ENCODE measurements at regions not wholly inside any gene's neighbourhood (a gene's known extent, or its start where the extent isn't known, plus 50 kb on each side); places are given as distances from the start of the nearest gene placed in this dataset.

DNA sequence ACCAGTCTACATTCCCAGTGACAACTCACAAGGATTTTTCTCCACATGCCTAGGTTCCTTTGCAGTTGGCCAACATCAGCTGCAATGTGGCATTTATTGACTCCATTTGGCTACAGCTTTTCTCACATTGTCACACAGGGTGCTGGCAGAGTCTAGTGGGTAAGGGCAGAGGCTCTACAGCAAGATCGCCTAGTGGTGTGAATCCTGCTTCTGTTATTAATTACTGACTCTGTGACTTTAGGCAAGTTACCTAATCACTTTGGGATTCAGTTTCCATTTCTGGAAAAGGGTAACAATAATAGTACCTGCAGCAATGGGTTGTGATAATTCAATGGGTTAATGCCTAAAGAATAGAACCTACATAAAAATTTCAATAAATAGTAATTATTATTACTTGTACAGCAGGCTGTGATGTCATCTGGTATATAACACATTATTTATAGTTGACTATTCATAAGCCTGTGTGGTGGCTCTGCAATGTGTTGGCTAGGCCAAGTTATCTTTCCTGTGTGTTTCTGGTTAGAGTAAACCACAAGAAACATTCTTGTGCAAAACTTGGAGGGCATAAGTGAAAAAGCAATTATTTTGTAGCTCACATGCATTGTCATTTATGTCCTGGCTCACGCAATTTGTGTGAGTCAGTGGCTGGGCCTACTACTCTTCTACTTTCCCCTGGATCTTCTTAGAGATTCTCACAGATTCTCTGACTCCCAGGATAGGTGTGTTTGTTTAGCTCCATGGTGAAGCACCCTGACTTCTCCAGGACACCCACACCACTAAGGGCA is 59.5 kb downstream of the PTGS2 start:
- DNase-seq (ENCODE audit: low read depth in 2 of 2) = no peak

- DNase-seq (ENCODE audit: low read depth in 2 of 2) = peak in 1 of 2 experiments; percentile 33
Measured at GRCh38 chr1:186618401-186619170, 61.6 kb downstream of the PTGS2 start.

DNA sequence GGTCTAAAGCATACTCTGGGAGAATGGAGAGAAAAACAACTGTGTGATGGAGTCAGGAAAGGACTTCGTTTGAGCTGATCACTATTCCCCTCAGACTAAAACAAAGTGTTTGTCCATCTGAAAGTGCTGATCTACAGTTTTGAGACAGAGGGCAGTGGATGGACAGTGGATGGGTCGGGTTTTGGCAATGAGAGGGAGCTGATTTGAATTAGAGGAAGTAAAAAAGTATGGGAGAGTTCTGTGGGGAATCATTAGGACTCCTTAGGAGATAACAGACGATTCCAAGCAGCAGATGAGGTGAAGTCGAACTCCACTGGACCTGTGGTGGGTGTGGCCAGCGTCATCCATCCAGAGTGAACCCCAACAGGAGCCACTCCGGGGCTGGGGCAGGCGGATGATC is 62.3 kb downstream of the PTGS2 start:
- no peak for DNase-seq (ENCODE audit: low read depth in 2 of 2)

GRCh38 chr1:186616511-186616910 is 63.7 kb downstream of the PTGS2 start:
- no peak for DNase-seq (ENCODE audit: low read depth in 2 of 2)

- DNase-seq (ENCODE audit: low read depth in 2 of 2) = no peak
Measured at GRCh38 chr1:186615332-186615731, 64.9 kb downstream of the PTGS2 start.

GRCh38 chr1:186611156-186611555 is 69.1 kb downstream of the PTGS2 start:
- no peak for DNase-seq (ENCODE audit: low read depth in 2 of 2)

DNA sequence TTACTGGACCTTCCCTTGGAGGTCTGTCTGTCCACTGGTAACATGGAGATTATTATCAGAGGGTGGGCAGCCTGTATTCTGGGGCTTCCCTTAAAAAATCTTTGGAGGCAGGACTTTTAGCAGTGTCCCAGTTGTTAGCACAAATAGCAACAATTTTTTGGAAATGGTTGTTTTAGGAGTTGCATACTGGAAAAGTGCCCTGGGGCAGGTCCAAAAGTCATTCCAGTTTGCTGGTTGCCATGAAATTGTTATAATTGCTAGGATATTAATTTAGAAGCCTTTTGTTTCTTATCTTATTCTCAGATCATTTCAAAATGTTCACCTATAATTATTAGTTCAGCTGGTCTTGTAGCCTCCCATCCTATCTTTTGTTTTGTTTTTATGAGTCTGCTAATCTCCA is 71.0 kb downstream of the PTGS2 start:
- DNase-seq (ENCODE audit: low read depth in 2 of 2) = no peak

DNA sequence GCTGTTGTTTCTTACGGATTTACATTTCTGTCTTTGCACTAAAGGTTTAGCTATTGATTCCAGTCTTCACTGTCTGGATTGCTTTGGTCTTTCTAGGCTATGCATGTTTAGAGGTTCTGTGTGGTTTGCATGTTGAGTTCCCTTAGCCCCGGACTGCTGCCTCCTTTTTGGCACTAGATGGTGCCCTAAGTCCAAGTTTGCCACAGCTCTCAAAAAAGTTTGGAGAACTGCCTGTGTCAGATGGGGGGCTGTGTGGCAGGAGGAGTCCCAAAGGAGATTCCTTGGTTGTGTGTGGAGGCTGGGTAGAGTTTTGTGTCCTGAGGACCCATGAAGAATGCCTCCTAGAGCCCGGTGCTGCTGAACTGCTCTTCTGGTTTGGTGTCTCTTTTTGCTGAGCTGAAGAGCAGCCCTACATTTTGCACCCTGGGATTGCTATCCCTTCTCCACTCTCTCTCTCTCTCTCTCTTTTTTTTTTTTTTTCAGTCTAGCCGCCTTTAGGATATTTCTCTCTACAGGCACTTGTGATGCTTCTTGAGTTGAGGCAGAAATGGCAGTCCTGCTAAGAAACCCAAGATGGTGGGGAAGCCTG is 74.4 kb downstream of the PTGS2 start:
- DNase-seq (ENCODE audit: low read depth in 2 of 2) = no peak

DNA sequence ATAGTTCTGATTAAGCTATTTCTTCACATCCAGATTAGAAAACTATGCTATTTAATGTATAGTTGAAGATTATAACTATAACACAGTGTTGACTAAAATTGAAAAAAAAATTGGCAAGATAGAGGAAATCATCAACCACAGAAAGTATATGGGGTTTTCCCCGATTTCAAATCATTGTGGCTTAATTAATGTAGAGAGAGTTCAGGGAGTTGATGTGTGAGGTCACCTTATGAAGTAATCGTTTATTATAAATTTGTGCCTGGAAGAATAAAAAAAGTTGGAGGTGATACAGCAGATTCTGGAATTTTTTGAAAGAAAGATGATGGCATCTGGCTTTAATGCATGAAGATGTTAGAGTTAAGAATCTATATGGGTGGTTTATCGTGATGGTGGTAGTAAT is 84.3 kb downstream of the PTGS2 start:
- DNase-seq (ENCODE audit: low read depth in 2 of 2) = no peak

GRCh38 chr1:186578325-186579016 is 101.8 kb downstream of the PTGS2 start:
- no peak for DNase-seq (ENCODE audit: low read depth in 2 of 2)

DNA sequence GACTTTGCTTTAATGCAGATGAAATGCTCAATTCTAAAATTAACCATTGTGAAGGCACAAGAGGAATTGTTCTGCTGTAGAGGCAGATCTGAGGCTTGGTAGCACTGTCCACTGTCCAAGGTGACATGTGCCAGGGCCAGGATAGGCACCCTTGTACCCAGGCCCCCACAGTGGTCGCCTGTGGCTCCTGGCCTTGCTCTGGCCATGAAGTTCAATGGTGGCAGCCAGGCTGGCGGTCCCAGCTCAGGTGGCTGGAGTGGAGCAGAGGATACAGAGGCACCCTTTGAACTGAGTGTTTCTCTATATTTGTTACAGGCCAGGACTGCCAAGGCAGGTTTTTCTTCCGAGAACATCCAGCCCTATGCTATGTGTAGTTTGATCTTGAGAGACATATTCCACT is 102.6 kb downstream of the PTGS2 start:
- no peak for DNase-seq (ENCODE audit: low read depth in 2 of 2)

GRCh38 chr1:186577216-186577615 is 103.0 kb downstream of the PTGS2 start:
- no peak for DNase-seq (ENCODE audit: low read depth in 2 of 2)

GRCh38 chr1:186575348-186575747 is 104.9 kb downstream of the PTGS2 start:
- no peak for DNase-seq (ENCODE audit: low read depth in 2 of 2)

GRCh38 chr1:186574926-186575325 is 105.3 kb downstream of the PTGS2 start:
- DNase-seq (ENCODE audit: low read depth in 2 of 2) = no peak

DNA sequence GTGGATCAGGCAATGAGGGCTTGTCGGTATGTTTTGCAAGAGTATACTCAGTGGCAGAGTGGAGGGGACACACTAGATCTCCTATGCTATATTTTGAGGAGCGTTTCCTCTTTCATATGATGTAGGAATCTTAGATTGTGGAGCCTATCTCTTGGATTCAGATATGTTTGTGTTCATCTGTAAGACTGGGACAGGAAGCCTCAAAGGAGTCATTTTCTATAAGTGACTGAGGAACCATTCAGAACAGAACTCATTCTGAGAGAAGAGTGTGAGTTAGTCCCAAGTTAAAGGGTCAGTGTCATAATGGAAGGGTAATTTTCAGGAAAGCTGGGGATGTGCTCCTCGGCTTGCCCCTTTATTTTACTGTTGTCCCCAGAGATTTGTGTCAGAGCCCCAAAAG is 107.7 kb downstream of the PTGS2 start:
- DNase-seq (ENCODE audit: low read depth in 2 of 2) = no peak

- DNase-seq (ENCODE audit: low read depth in 2 of 2) = no peak
Measured at GRCh38 chr1:186571771-186572170, 108.5 kb downstream of the PTGS2 start.

GRCh38 chr1:186569856-186570255 is 108.9 kb upstream of the PDC start:
- DNase-seq (ENCODE audit: low read depth in 2 of 2) = no peak

DNA sequence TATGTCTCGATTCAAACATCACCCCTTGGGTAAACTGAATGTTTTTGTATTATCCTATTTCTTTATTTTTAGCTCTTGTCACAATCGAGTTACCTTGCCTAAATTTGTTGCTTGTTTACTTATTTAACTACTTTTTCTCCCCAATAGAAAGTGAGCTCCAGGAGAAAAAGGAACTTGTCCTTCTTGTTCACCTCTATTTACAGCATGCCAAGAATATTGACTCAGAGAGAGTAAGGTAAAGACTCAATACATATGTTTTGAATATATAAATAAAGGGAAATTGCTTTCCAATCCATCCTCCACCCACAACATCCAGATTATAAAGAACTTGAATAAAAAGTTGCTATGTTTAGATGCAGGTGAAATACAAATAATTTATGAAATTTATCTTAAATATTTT is 107.3 kb upstream of the PDC start:
- no peak for DNase-seq (ENCODE audit: low read depth in 2 of 2)

DNA sequence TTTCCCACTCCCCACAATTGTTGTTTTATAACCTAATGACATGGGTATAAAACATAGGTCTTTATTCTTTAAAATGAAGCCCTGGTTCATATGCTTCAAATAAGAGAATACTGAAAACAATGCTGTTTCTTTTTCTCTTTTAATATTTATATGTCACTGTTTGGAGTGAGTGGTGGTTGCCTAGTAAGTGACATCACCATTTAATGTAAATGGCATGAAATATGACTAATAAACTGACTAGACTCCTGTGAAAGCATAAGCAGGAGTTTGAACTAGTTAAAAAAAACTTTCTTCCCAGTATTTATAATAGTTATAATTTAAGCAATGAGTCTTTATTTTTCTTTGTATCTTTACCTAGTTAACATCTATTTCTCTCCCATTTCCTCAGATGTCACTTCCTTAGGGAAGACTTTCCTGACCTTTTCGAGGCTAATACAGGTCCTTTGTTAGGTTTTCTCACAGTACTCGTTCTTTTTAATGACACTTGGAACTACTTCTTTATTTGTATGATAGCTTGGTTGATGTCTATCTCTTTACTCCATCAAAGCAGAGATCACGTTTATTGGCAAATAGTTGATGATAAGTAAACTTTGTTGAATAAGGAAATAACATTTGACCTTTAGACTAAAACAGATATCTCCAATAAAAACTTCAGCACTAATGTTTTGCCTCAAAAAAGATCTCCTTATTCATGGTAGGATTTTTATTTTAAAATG is 105.4 kb upstream of the PDC start:
- DNase-seq (ENCODE audit: low read depth in 2 of 2) = no peak

- DNase-seq (ENCODE audit: low read depth in 2 of 2) = no peak
Measured at GRCh38 chr1:186564582-186564981, 103.7 kb upstream of the PDC start.

DNA sequence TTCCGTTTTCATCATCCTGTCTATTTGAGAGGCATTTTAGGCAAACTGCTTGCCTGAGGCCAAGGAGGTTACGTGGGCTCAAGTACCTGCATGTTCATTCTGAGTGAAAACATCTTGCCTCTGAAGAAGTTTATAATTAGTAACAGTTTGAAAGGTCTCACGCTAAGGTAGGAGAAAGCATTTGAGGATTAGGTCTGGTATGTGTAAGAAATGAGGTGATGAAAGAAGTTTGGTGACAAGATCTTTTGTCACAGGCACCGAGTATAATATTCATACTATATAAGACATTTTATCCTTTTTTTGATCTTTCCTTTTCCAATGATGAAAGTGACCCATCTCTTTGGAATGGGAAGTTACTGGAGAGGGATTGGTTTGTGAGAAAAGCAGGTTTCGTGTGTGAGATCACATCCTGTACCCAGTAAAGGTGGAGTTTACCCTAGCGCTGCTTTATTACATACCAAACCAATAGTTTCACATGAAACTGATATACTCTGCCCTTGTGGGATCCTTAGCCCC is 98.7 kb upstream of the PDC start:
- no peak for DNase-seq (ENCODE audit: low read depth in 2 of 2)
